Bronchial epithelial cell (primary cell): ENCODE measurements at regions not wholly inside any gene's neighbourhood (a gene's known extent, or its start where the extent isn't known, plus 50 kb on each side); places are given as distances from the start of the nearest gene placed in this dataset.
"Not testable (repeated sequence)": the region's sequence is repeated elsewhere in the genome, so short reads cannot be mapped to it uniquely, and the experiment has no call there.

Experiments used
- DNase-seq: peaks from one replicate; pipeline ENCODE4 v3.0.0-alpha.2; 2010; ENCODE audit warnings: low read depth
- FAIRE-seq: peaks from 2 replicates; lab custom pipeline; 2011; peaks lifted over from hg19 to GRCh38; lab: Jason Lieb, UNC
- H3K27me3 ChIP-seq: 2 replicates; pipeline ENCODE4 v1.5.1; 2011; ENCODE audit warnings: low read length; ENCODE audit not compliant: control insufficient read depth, insufficient read depth
- H3K36me3 ChIP-seq: 2 replicates; pipeline ENCODE4 v1.5.1; 2011; ENCODE audit warnings: low read length; ENCODE audit not compliant: control insufficient read depth, insufficient read depth
- H3K4me3 ChIP-seq: 2 replicates; pipeline ENCODE4 v1.5.1; 2011; ENCODE audit warnings: mild to moderate bottlenecking, low read depth, low read length, control low read depth
- CTCF ChIP-seq: IDR thresholded peaks from 2 replicates; pipeline ENCODE4 v1.5.1; 2011; ENCODE audit warnings: mild to moderate bottlenecking, moderate library complexity, low read length, control low read depth, inconsistent platforms; ENCODE audit not compliant: insufficient read depth, severe bottlenecking

GRCh38 chr15:69873807-69874206 lies 223.9 kb downstream of the TLE3 start:
- no peak for TF ChIP-seq CTCF
- Histone ChIP-seq H3K36me3 (no peaks in the 10 kb centered on the region), H3K4me3 (no peak overlapping the region), H3K27me3 (no peaks in the 10 kb centered on the region)
- no peak for FAIRE-seq
- DNase-seq: no peak

- FAIRE-seq (no peak), DNase-seq (no peak)
- TF ChIP-seq CTCF: no peak
- Histone ChIP-seq H3K27me3 (no peaks in the 10 kb centered on the region), H3K4me3 (no peak overlapping the region), H3K36me3 (no peaks in the 10 kb centered on the region)
These were observed 223.4 kb downstream of the TLE3 start for GRCh38 chr15:69874321-69874720.

- Histone ChIP-seq H3K27me3 (no peaks in the 10 kb centered on the region), H3K36me3 (no peaks in the 10 kb centered on the region), H3K4me3 (no peak overlapping the region)
- no peak for FAIRE-seq
- TF ChIP-seq CTCF: no peak
- DNase-seq: no peak
These were observed 221.4 kb downstream of the TLE3 start for GRCh38 chr15:69876064-69876940.

- FAIRE-seq, DNase-seq: not testable (repeated sequence)
These were observed 217.8 kb downstream of the TLE3 start for GRCh38 chr15:69879963-69880362.

GRCh38 chr15:69880571-69881301 lies 217.0 kb downstream of the TLE3 start:
- FAIRE-seq (no peak), DNase-seq (no peak)
- no peaks in the 10 kb centered on the region for H3K36me3 ChIP-seq
- no peak overlapping the region for H3K4me3 ChIP-seq
- no peak for TF ChIP-seq CTCF
- H3K27me3 ChIP-seq: no peaks in the 10 kb centered on the region

More at GRCh38 chr15:69879963-69880362, 217.8 kb downstream of the TLE3 start:
- not testable (repeated sequence) for H3K4me3 ChIP-seq, H3K27me3 ChIP-seq, H3K36me3 ChIP-seq

GRCh38 chr15:69881302-69881670 lies 216.4 kb downstream of the TLE3 start:
- no peaks in the 10 kb centered on the region for H3K36me3 ChIP-seq
- TF ChIP-seq CTCF: no peak
- H3K4me3 ChIP-seq: no peak overlapping the region
- FAIRE-seq (peak; percentile 73), DNase-seq (peak; percentile 21)
- H3K27me3 ChIP-seq: no peaks in the 10 kb centered on the region
